H1 (cell line): ENCODE measurements at regions not wholly inside any gene's neighbourhood (a gene's known extent, or its start where the extent isn't known, plus 50 kb on each side); places are given as distances from the start of the nearest gene placed in this dataset.

ENCODE experiments used
- SP1 ChIP-seq: IDR thresholded peaks from 2 replicates; pipeline ENCODE4 v1.6.1; 2011; ENCODE audit warnings: low read depth, low read length
- SP2 ChIP-seq: IDR thresholded peaks from 2 replicates; pipeline ENCODE4 v1.6.1; 2012; ENCODE audit warnings: mild to moderate bottlenecking, low read length, inconsistent platforms

DNA sequence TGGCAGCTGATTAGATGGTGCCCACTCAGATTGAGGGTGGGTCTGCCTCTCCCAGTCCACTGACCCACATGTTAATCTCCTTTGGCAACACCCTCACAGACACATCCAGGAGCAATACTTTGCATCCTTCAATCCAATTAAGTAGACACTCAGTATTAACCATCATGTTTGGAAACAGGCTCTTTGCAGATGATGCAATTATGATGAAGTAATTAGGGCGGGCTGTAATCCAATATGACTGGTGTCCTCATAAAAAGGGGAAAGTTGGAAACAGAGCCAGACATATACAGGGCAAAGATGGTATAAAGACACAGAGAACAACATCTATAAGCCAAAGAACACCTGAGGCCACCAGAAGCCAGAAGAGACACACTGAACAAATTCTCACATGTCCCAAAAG lies 658.6 kb downstream of the CCSER2 start (continued):
- TF ChIP-seq SP2, result no peak
- no peak for TF ChIP-seq SP1
